ENCODE measurements at regions not wholly inside any gene's neighbourhood (a gene's known extent, or its start where the extent isn't known, plus 50 kb on each side); places are given as distances from the start of the nearest gene placed in this dataset.

GRCh38 chr5:135649435-135649834 lies 70.6 kb upstream of the CXCL14 start:
- TF ChIP-seq CTCF (IDR thresholded peaks at IDR 0.05) = no peak
- no peak for TF ChIP-seq POLR2A (IDR thresholded peaks at IDR 0.05)

Data from body of pancreas (tissue), 4 donors.